ENCODE measurements at regions not wholly inside any gene's neighbourhood (a gene's known extent, or its start where the extent isn't known, plus 50 kb on each side); places are given as distances from the start of the nearest gene placed in this dataset.

- TF ChIP-seq POLR2A (IDR thresholded peaks at IDR 0.05; ENCODE audit: extremely low read depth, insufficient read length) (no peak), CTCF (IDR thresholded peaks at IDR 0.05; ENCODE audit: low read depth, low read length) (no peak)
Observed at GRCh38 chr15:26045516-26045915, 182.4 kb upstream of the ATP10A start.
